Neural cell (in vitro differentiated cells): ENCODE measurements at regions not wholly inside any gene's neighbourhood (a gene's known extent, or its start where the extent isn't known, plus 50 kb on each side); places are given as distances from the start of the nearest gene placed in this dataset.
"Not testable (repeated sequence)": the region's sequence is repeated elsewhere in the genome, so short reads cannot be mapped to it uniquely, and the experiment has no call there.

Experiments
- H2AFZ ChIP-seq: fragments of 200-600, 300-800 bp; sonication (generic), shearing (Covaris generic); 2 replicates; pipeline ENCODE4 v1.6.0; 2014; ENCODE audit warnings: low read depth, mild to moderate bottlenecking, antibody characterized with exemption, low read length, moderate library complexity
- H3F3A ChIP-seq: fragments of 200-600 bp; shearing (Covaris generic); 2 replicates; pipeline ENCODE4 v1.6.1; 2016; ENCODE audit warnings: mild to moderate bottlenecking, moderate library complexity, mixed read lengths, antibody characterized with exemption, low read length; ENCODE audit not compliant: insufficient read depth, poor library complexity, severe bottlenecking
- H3K27ac ChIP-seq: fragments of 200-600, 300-800 bp; sonication (generic), shearing (Covaris generic); 2 replicates; pipeline ENCODE4 v1.5.1; 2014; ENCODE audit warnings: mild to moderate bottlenecking, low read length, moderate library complexity
- H3K27me3 ChIP-seq: fragments of 300-800, 200-600 bp; sonication (generic), shearing (Covaris generic); 2 replicates; pipeline ENCODE4 v1.6.0; 2014; ENCODE audit warnings: mild to moderate bottlenecking, low read depth, low read length, moderate library complexity; ENCODE audit not compliant: insufficient read depth
- H3K36me3 ChIP-seq: fragments of 300-800, 200-600 bp; sonication (generic), shearing (Covaris generic); 2 replicates; pipeline ENCODE4 v1.5.1; 2014; ENCODE audit warnings: mild to moderate bottlenecking, antibody characterized with exemption, low read length, moderate library complexity; ENCODE audit not compliant: insufficient read depth
- H3K4me2 ChIP-seq: fragments of 300-800, 200-600 bp; sonication (generic), shearing (Covaris generic); 2 replicates; pipeline ENCODE4 v1.6.0; 2014; ENCODE audit warnings: mild to moderate bottlenecking, low read length
- H3K4me3 ChIP-seq: fragments of 300-800, 200-600 bp; sonication (generic), shearing (Covaris generic); 2 replicates; pipeline ENCODE4 v1.5.1; 2014; ENCODE audit warnings: mild to moderate bottlenecking, low read length, moderate library complexity
- H3K79me2 ChIP-seq: fragments of 200-600 bp; shearing (Covaris generic); replicated peaks from 2 replicates; pipeline ENCODE4 v1.6.0; 2014; ENCODE audit warnings: mild to moderate bottlenecking, low read length, moderate library complexity; ENCODE audit not compliant: insufficient read depth
- H3K9ac ChIP-seq: fragments of 300-800, 200-600 bp; sonication (generic), shearing (Covaris generic); 2 replicates; pipeline ENCODE4 v1.6.1; 2016; ENCODE audit warnings: mild to moderate bottlenecking, low read length, mixed read lengths
- H3K9me2 ChIP-seq: fragments of 200-600 bp; shearing (Covaris generic); 2 replicates; pipeline ENCODE4 v1.6.1; 2016; ENCODE audit warnings: mild to moderate bottlenecking, low read length, mixed read lengths; ENCODE audit not compliant: insufficient read depth
- H3K9me3 ChIP-seq: fragments of 200-600, 300-800 bp; sonication (generic), shearing (Covaris generic); 2 replicates; pipeline ENCODE4 v1.6.1; 2016; ENCODE audit warnings: mild to moderate bottlenecking, mixed run types, low read length, moderate library complexity, mixed read lengths
- H4K20me1 ChIP-seq: fragments of 200-600 bp; shearing (Covaris generic); 2 replicates; pipeline ENCODE4 v1.6.1; 2016; ENCODE audit warnings: mild to moderate bottlenecking, mixed run types; ENCODE audit not compliant: insufficient read depth
- EP300 ChIP-seq: fragments of 450-650 bp; conservative IDR thresholded peaks from 2 replicates; pipeline ENCODE4 v1.6.1; 2014; ENCODE audit warnings: antibody characterized with exemption, mild to moderate bottlenecking, moderate library complexity; ENCODE audit not compliant: poor library complexity, severe bottlenecking
- EZH2 ChIP-seq: fragments of 200-600, 300-800 bp; shearing (Covaris generic), sonication (generic); IDR thresholded peaks from 2 replicates; pipeline ENCODE4 v1.6.1; 2014; ENCODE audit warnings: antibody characterized with exemption, low read length, borderline replicate concordance, mild to moderate bottlenecking; ENCODE audit not compliant: insufficient read depth, poor library complexity, severe bottlenecking
- MXI1 ChIP-seq: fragments of 450-650 bp; conservative IDR thresholded peaks from 2 replicates; pipeline ENCODE4 v1.6.1; 2014; ENCODE audit warnings: antibody characterized with exemption, mild to moderate bottlenecking; ENCODE audit not compliant: poor library complexity, severe bottlenecking
- POLR2AphosphoS5 ChIP-seq: IDR thresholded peaks from 2 replicates; pipeline ENCODE4 v1.6.1; 2012
- RAD21 ChIP-seq: fragments of 450-650 bp; conservative IDR thresholded peaks from 2 replicates; pipeline ENCODE4 v1.6.1; 2014; ENCODE audit warnings: antibody characterized with exemption, mild to moderate bottlenecking, moderate library complexity
- SMC3 ChIP-seq: fragments of 450-650 bp; conservative IDR thresholded peaks from 2 replicates; pipeline ENCODE4 v1.6.1; 2014; ENCODE audit warnings: antibody characterized with exemption, mild to moderate bottlenecking, moderate library complexity; ENCODE audit not compliant: poor library complexity
- TAF1 ChIP-seq: IDR thresholded peaks from 2 replicates; pipeline ENCODE4 v1.6.1; 2012; ENCODE audit warnings: low read depth
- TF ChIP-seq, protein P1 (sequence below): IDR thresholded peaks from 2 replicates; pipeline ENCODE4 v1.6.1; 2012; ENCODE audit warnings: borderline replicate concordance
- TF ChIP-seq, protein P2 (sequence below): fragments of 450-650 bp; IDR thresholded peaks from 2 replicates; pipeline ENCODE4 v1.5.1; 2014; ENCODE audit warnings: antibody characterized with exemption, mild to moderate bottlenecking, moderate library complexity; ENCODE audit not compliant: poor library complexity, severe bottlenecking

DNA sequence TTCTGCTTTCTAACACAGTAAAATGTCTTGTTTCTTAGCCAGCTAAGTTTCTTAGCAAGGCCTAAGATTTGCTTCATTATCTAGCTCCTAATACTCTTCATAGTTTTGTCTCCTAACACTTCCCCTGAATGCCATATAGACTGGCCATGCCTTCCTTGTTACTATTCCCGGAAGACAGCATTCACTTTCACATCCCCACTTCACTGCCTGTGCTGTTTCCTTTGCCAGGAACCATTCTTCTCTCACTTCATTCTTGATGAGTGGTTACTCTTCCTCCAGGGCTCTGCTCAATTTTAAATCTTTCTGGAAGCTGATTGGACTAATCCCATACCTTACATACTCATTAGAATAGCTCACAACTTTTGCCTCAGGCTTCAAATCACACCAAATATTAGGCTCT is 1510.2 kb upstream of the DDX18 start:
- Histone ChIP-seq H3K4me2 (no peak overlapping the region), H3F3A (no peaks in the 10 kb centered on the region), H3K9ac (no peak overlapping the region), H3K27me3 (no peaks in the 10 kb centered on the region), H3K4me3 (no peak overlapping the region), H3K9me3 (no peaks in the 10 kb centered on the region), H3K79me2 (no peaks in the 10 kb centered on the region), H3K36me3 (no peaks in the 10 kb centered on the region), H4K20me1 (no peaks in the 10 kb centered on the region), H3K27ac (no peak overlapping the region), H3K9me2 (no peaks in the 10 kb centered on the region), H2AFZ (no peak overlapping the region)
- TF ChIP-seq TAF1 = no peak
- TF ChIP-seq SMC3 = no peak
- no peak for TF ChIP-seq POLR2AphosphoS5
- TF ChIP-seq, protein P1, sequence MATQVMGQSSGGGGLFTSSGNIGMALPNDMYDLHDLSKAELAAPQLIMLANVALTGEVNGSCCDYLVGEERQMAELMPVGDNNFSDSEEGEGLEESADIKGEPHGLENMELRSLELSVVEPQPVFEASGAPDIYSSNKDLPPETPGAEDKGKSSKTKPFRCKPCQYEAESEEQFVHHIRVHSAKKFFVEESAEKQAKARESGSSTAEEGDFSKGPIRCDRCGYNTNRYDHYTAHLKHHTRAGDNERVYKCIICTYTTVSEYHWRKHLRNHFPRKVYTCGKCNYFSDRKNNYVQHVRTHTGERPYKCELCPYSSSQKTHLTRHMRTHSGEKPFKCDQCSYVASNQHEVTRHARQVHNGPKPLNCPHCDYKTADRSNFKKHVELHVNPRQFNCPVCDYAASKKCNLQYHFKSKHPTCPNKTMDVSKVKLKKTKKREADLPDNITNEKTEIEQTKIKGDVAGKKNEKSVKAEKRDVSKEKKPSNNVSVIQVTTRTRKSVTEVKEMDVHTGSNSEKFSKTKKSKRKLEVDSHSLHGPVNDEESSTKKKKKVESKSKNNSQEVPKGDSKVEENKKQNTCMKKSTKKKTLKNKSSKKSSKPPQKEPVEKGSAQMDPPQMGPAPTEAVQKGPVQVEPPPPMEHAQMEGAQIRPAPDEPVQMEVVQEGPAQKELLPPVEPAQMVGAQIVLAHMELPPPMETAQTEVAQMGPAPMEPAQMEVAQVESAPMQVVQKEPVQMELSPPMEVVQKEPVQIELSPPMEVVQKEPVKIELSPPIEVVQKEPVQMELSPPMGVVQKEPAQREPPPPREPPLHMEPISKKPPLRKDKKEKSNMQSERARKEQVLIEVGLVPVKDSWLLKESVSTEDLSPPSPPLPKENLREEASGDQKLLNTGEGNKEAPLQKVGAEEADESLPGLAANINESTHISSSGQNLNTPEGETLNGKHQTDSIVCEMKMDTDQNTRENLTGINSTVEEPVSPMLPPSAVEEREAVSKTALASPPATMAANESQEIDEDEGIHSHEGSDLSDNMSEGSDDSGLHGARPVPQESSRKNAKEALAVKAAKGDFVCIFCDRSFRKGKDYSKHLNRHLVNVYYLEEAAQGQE = no peak
- TF ChIP-seq EP300 = no peak
- TF ChIP-seq EZH2 = no peak
- no peak for TF ChIP-seq MXI1
- TF ChIP-seq, protein P2, sequence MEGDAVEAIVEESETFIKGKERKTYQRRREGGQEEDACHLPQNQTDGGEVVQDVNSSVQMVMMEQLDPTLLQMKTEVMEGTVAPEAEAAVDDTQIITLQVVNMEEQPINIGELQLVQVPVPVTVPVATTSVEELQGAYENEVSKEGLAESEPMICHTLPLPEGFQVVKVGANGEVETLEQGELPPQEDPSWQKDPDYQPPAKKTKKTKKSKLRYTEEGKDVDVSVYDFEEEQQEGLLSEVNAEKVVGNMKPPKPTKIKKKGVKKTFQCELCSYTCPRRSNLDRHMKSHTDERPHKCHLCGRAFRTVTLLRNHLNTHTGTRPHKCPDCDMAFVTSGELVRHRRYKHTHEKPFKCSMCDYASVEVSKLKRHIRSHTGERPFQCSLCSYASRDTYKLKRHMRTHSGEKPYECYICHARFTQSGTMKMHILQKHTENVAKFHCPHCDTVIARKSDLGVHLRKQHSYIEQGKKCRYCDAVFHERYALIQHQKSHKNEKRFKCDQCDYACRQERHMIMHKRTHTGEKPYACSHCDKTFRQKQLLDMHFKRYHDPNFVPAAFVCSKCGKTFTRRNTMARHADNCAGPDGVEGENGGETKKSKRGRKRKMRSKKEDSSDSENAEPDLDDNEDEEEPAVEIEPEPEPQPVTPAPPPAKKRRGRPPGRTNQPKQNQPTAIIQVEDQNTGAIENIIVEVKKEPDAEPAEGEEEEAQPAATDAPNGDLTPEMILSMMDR = no peak
- TF ChIP-seq RAD21 = no peak

DNA sequence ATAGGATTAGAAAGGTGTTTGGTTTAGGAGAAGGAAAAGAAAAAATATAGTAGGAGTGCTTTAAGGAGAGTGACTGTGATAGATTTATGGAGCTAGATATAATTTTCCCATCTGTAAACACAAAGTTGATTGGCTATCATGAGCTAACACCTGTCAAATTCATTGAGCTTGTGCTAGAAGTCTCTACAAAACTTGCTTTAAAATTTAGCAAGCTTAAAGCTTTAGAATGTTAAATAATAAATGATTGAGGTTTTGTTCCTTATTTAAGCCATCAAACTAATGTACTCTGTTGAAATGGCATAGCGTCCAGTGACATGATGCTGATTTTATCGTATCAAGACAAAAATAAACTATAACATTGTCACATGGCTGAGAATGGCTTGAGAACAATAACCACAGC is 1497.4 kb upstream of the DDX18 start:
- no peak overlapping the region for H3K9ac ChIP-seq
- no peaks in the 10 kb centered on the region for H4K20me1 ChIP-seq
- no peaks in the 10 kb centered on the region for H3K9me2 ChIP-seq
- no peaks in the 10 kb centered on the region for H3K9me3 ChIP-seq
- TF ChIP-seq SMC3 = no peak
- no peak for TF ChIP-seq MXI1
- no peak for TF ChIP-seq EP300
- TF ChIP-seq, protein P2 = no peak
- no peak for TF ChIP-seq POLR2AphosphoS5
- TF ChIP-seq, protein P1 = no peak
- TF ChIP-seq TAF1 = no peak
- no peak for TF ChIP-seq RAD21
- TF ChIP-seq EZH2 = no peak
- H2AFZ ChIP-seq = no peak overlapping the region
- no peaks in the 10 kb centered on the region for H3K79me2 ChIP-seq
- H3F3A ChIP-seq = no peaks in the 10 kb centered on the region
- no peaks in the 10 kb centered on the region for H3K36me3 ChIP-seq
- no peak overlapping the region for H3K4me2 ChIP-seq
- no peak overlapping the region for H3K27ac ChIP-seq
- no peaks in the 10 kb centered on the region for H3K27me3 ChIP-seq
- H3K4me3 ChIP-seq = no peak overlapping the region

DNA sequence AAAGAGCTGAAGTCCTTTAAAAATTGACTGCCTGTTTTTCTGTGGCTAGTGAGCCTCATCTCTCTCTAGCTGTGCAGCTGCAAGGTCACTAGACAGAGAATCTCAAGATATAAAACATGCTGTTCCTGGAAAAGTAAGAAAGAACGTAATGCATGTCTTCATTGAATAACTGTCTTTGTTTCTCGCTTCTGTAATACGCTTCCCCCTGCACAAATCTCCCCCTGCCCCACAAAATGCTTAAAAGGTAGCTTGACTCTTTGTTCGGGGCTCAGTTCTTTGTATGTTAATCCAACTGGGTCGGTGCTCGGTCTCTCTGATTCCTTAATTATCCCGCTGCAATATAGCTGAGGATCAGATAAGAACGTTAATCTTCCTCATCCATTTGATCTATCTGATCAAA is 1495.9 kb upstream of the DDX18 start:
- H3K4me3 ChIP-seq, H3K79me2 ChIP-seq, H4K20me1 ChIP-seq, H3K9me3 ChIP-seq, H3K9me2 ChIP-seq, H2AFZ ChIP-seq, H3K4me2 ChIP-seq, H3K9ac ChIP-seq, H3K27me3 ChIP-seq, H3K36me3 ChIP-seq, H3F3A ChIP-seq, H3K27ac ChIP-seq: not testable (repeated sequence)
